Activated CD8-positive, alpha-beta memory T cell treated with anti-CD3 and anti-CD28 coated beads, Interleukin-2, amount 50 U/mL, for 24 hours (primary cell): ENCODE measurements at regions not wholly inside any gene's neighbourhood (a gene's known extent, or its start where the extent isn't known, plus 50 kb on each side); places are given as distances from the start of the nearest gene placed in this dataset.
"Not testable (repeated sequence)": the region's sequence is repeated elsewhere in the genome, so short reads cannot be mapped to it uniquely, and the experiment has no call there.

Experiments
- DNase-seq: peaks from one replicate; pipeline ENCODE4 v3.0.0-alpha.2; 2020; ENCODE audit errors: extremely low read depth

GRCh38 chr3:8001712-8002111 lies 499.9 kb upstream of the LMCD1 start:
- DNase-seq, result no peak

GRCh38 chr3:8011902-8012301 lies 489.7 kb upstream of the LMCD1 start:
- DNase-seq, result no peak

- no peak for DNase-seq
Measured at GRCh38 chr3:8020047-8020841, 481.4 kb upstream of the LMCD1 start.

GRCh38 chr3:8027954-8028353 lies 473.7 kb upstream of the LMCD1 start:
- DNase-seq, result no peak

- DNase-seq, result no peak
Measured at GRCh38 chr3:8050283-8050682, 451.3 kb upstream of the LMCD1 start.

GRCh38 chr3:8052659-8053058 lies 449.0 kb upstream of the LMCD1 start:
- DNase-seq, result no peak

- DNase-seq, result not testable (repeated sequence)
Measured at GRCh38 chr3:8068135-8068534, 433.5 kb upstream of the LMCD1 start.

- DNase-seq, result no peak
Measured at GRCh38 chr3:8069471-8069870, 432.2 kb upstream of the LMCD1 start.

- DNase-seq, result no peak
Measured at GRCh38 chr3:8070011-8070410, 431.6 kb upstream of the LMCD1 start.

- DNase-seq, result not testable (repeated sequence)
Measured at GRCh38 chr3:8074740-8075139, 426.9 kb upstream of the LMCD1 start.

GRCh38 chr3:8077126-8077525 lies 424.5 kb upstream of the LMCD1 start:
- DNase-seq, result no peak

GRCh38 chr3:8080464-8080863 lies 421.2 kb upstream of the LMCD1 start:
- no peak for DNase-seq

- no peak for DNase-seq
Measured at GRCh38 chr3:8085498-8085897, 416.1 kb upstream of the LMCD1 start.

- DNase-seq, result no peak
Measured at GRCh38 chr3:8087951-8088350, 413.7 kb upstream of the LMCD1 start.

GRCh38 chr3:8094415-8094814 lies 407.2 kb upstream of the LMCD1 start:
- no peak for DNase-seq

- DNase-seq, result no peak
Measured at GRCh38 chr3:8095724-8096123, 405.9 kb upstream of the LMCD1 start.

- DNase-seq, result no peak
Measured at GRCh38 chr3:8097690-8098089, 403.9 kb upstream of the LMCD1 start.

GRCh38 chr3:8103954-8104353 lies 397.7 kb upstream of the LMCD1 start:
- no peak for DNase-seq

- DNase-seq, result no peak
Measured at GRCh38 chr3:8106921-8107320, 394.7 kb upstream of the LMCD1 start.

GRCh38 chr3:8110966-8111798 lies 390.4 kb upstream of the LMCD1 start:
- peak; percentile 17 for DNase-seq

- DNase-seq, result no peak
Measured at GRCh38 chr3:8112587-8112986, 389.0 kb upstream of the LMCD1 start.

- no peak for DNase-seq
Measured at GRCh38 chr3:8113626-8114025, 388.0 kb upstream of the LMCD1 start.

- no peak for DNase-seq
Measured at GRCh38 chr3:8128686-8129085, 372.9 kb upstream of the LMCD1 start.
